ENCODE measurements at regions not wholly inside any gene's neighbourhood (a gene's known extent, or its start where the extent isn't known, plus 50 kb on each side); places are given as distances from the start of the nearest gene placed in this dataset.
"Not testable (repeated sequence)": the region's sequence is repeated elsewhere in the genome, so short reads cannot be mapped to it uniquely, and the experiment has no call there.

- no peak overlapping the region for H3K4me3 Mint-ChIP-seq (ENCODE audit: unreplicated experiment)
- peak overlapping the region; percentile 77 for H3K27ac Mint-ChIP-seq (ENCODE audit: unreplicated experiment)
- no peaks in the 10 kb centered on the region for H3K36me3 Mint-ChIP-seq (ENCODE audit: low read depth)
Observed at GRCh38 chr12:46904406-46905238, 78.8 kb upstream of the SLC38A4 start.

GRCh38 chr12:46905239-46905627 is 79.4 kb upstream of the SLC38A4 start:
- not testable (repeated sequence) for DNase-seq (ENCODE audit: low spot score); H3K36me3 Mint-ChIP-seq (ENCODE audit: low read depth); H3K4me3 Mint-ChIP-seq (ENCODE audit: unreplicated experiment); H3K27me3 Mint-ChIP-seq (ENCODE audit: low read depth)
- Mint-ChIP-seq H3K9me3 (ENCODE audit: low read depth) (peaks cover 13% of the 10 kb centered on the region), H3K27ac (ENCODE audit: unreplicated experiment) (peak overlapping the region; percentile 77), H3K4me1 (ENCODE audit: low read depth) (peaks cover 33% of the 10 kb centered on the region)

More at GRCh38 chr12:46904406-46905238, 78.8 kb upstream of the SLC38A4 start:
- no peak for DNase-seq (ENCODE audit: low spot score)
- peaks cover 7% of the 10 kb centered on the region for H3K9me3 Mint-ChIP-seq (ENCODE audit: low read depth)
- no peaks in the 10 kb centered on the region for H3K27me3 Mint-ChIP-seq (ENCODE audit: low read depth)
- H3K4me1 Mint-ChIP-seq (ENCODE audit: low read depth): peaks cover 33% of the 10 kb centered on the region
- no peak for TF ChIP-seq CTCF (IDR thresholded peaks at IDR 0.05)

- peaks cover 32% of the 10 kb centered on the region for H3K9me3 Mint-ChIP-seq (ENCODE audit: low read depth)
- no peak overlapping the region for H3K4me3 Mint-ChIP-seq (ENCODE audit: unreplicated experiment)
- no peak for DNase-seq (ENCODE audit: low spot score)
- peaks cover 15% of the 10 kb centered on the region for H3K36me3 Mint-ChIP-seq (ENCODE audit: low read depth)
- no peak overlapping the region for H3K27ac Mint-ChIP-seq (ENCODE audit: unreplicated experiment)
- no peak for TF ChIP-seq CTCF (IDR thresholded peaks at IDR 0.05)
- no peaks in the 10 kb centered on the region for H3K27me3 Mint-ChIP-seq (ENCODE audit: low read depth)
- peaks cover 26% of the 10 kb centered on the region for H3K4me1 Mint-ChIP-seq (ENCODE audit: low read depth)
Observed at GRCh38 chr12:46907791-46908190, 82.0 kb upstream of the SLC38A4 start.

- Mint-ChIP-seq H3K27me3 (ENCODE audit: low read depth) (no peaks in the 10 kb centered on the region), H3K4me1 (ENCODE audit: low read depth) (peaks cover 26% of the 10 kb centered on the region), H3K9me3 (ENCODE audit: low read depth) (peaks cover 37% of the 10 kb centered on the region), H3K27ac (ENCODE audit: unreplicated experiment) (peak overlapping the region; percentile 50), H3K36me3 (ENCODE audit: low read depth) (peaks cover 15% of the 10 kb centered on the region), H3K4me3 (ENCODE audit: unreplicated experiment) (no peak overlapping the region)
- DNase-seq (ENCODE audit: low spot score): no peak
- peak; percentile 10 for TF ChIP-seq CTCF (IDR thresholded peaks at IDR 0.05)
Observed at GRCh38 chr12:46908236-46908935, 82.6 kb upstream of the SLC38A4 start.

- no peak for DNase-seq (ENCODE audit: low spot score)
- Mint-ChIP-seq H3K27me3 (ENCODE audit: low read depth) (no peaks in the 10 kb centered on the region), H3K9me3 (ENCODE audit: low read depth) (peaks cover 42% of the 10 kb centered on the region), H3K4me3 (ENCODE audit: unreplicated experiment) (no peak overlapping the region), H3K36me3 (ENCODE audit: low read depth) (peaks cover 15% of the 10 kb centered on the region), H3K4me1 (ENCODE audit: low read depth) (peaks cover 24% of the 10 kb centered on the region), H3K27ac (ENCODE audit: unreplicated experiment) (no peak overlapping the region)
- TF ChIP-seq CTCF (IDR thresholded peaks at IDR 0.05): no peak
Observed at GRCh38 chr12:46908936-46909635, 83.3 kb upstream of the SLC38A4 start.

Measured in chondrocyte (in vitro differentiated cells).